ENCODE measurements at regions not wholly inside any gene's neighbourhood (a gene's known extent, or its start where the extent isn't known, plus 50 kb on each side); places are given as distances from the start of the nearest gene placed in this dataset.
A peak's percentile ranks its signal among the peaks of the same experiment; 100 is the strongest.

- H2AFZ ChIP-seq (ENCODE audit: low read length), result peak overlapping the region; percentile 85
- H4K20me1 ChIP-seq (ENCODE audit: insufficient read depth, low read depth, low read length), result no peaks in the 10 kb centered on the region
- peak overlapping the region; percentile 80 for H3K4me2 ChIP-seq (ENCODE audit: low read depth, low read length, poor library complexity, severe bottlenecking)
- no peak for DNase-seq
- H3K4me1 ChIP-seq (ENCODE audit: low read length), result peaks cover 41% of the 10 kb centered on the region
- H3K9me3 ChIP-seq (ENCODE audit: low read length), result no peaks in the 10 kb centered on the region
- peak overlapping the region; percentile 66 for H3K4me3 ChIP-seq (ENCODE audit: low read length)
- no peak overlapping the region for H3K27ac ChIP-seq (ENCODE audit: low read length)
- peaks cover 37% of the 10 kb centered on the region for H3K79me2 ChIP-seq (ENCODE audit: low read length)
- no peaks in the 10 kb centered on the region for H3K9me2 ChIP-seq (replicated peaks; ENCODE audit: insufficient read depth, low read length)
- H3K9ac ChIP-seq (ENCODE audit: low read length), result peak overlapping the region; percentile 72
- H3K27me3 ChIP-seq (ENCODE audit: low read length), result no peaks in the 10 kb centered on the region
- H3K36me3 ChIP-seq (ENCODE audit: insufficient read depth, low read length), result no peaks in the 10 kb centered on the region
These were observed 186.8 kb downstream of the ZEB2 start for GRCh38 chr2:144333143-144333555.

DNA sequence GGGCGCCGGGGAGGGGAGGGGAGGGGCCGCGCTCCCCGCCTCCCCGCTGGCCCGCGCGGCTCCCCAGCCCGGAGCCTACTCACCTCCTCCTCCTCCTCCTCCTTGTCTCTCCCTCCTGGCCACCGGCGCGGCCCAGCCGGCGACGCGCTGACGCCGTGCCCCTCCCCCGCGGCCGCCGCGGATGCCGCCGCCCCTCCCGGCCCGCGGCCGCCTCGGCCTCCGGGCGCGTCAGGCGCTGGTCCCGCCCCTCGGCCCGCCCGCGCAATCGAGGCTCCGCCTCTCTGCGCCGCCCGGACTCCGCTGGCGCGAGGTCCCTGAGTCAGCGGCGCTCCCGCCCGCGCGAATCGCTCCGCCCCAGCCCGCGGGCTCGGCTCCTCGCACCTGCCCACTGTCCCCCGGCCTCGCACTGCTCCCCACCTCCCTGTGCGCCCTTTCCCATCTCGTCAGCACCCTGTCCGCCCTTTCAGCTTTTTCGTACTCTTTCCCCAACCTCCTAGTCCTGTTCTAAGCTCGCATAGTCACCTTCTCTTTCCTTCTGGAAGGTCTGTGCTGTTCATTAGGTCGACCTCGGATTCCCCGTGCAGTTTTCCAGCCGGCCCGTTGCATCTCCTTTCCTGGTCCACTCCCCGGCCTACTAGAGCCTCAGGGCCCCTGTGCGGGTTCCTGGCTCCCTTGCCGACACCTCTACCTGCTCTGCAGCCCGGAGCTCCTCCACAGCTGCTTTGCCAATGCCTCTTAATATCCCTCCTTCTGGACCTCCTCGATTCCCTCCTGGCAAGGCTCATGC, 187.4 kb downstream of the ZEB2 start:
- H3K9me2 ChIP-seq (replicated peaks; ENCODE audit: insufficient read depth, low read length), result no peaks in the 10 kb centered on the region
- peak overlapping the region; percentile 85 for H3K4me3 ChIP-seq (ENCODE audit: low read length)
- H3K4me1 ChIP-seq (ENCODE audit: low read length), result peaks cover 43% of the 10 kb centered on the region
- no peaks in the 10 kb centered on the region for H3K36me3 ChIP-seq (ENCODE audit: insufficient read depth, low read length)
- no peaks in the 10 kb centered on the region for H3K27me3 ChIP-seq (ENCODE audit: low read length)
- peaks cover 43% of the 10 kb centered on the region for H3K79me2 ChIP-seq (ENCODE audit: low read length)
- H3K27ac ChIP-seq (ENCODE audit: low read length), result peak overlapping the region; percentile 91; the same call in 1 of the 2 replicates
- peak; percentile 96 for DNase-seq
- peak overlapping the region; percentile 99 for H3K9ac ChIP-seq (ENCODE audit: low read length)
- H4K20me1 ChIP-seq (ENCODE audit: insufficient read depth, low read depth, low read length), result no peaks in the 10 kb centered on the region
- H3K4me2 ChIP-seq (ENCODE audit: low read depth, low read length, poor library complexity, severe bottlenecking), result peak overlapping the region; percentile 80
- H3K9me3 ChIP-seq (ENCODE audit: low read length), result no peaks in the 10 kb centered on the region
- peak overlapping the region; percentile 85 for H2AFZ ChIP-seq (ENCODE audit: low read length)

- Histone ChIP-seq H3K9me2 (replicated peaks; ENCODE audit: insufficient read depth, low read length) (no peaks in the 10 kb centered on the region), H3K36me3 (ENCODE audit: insufficient read depth, low read length) (no peaks in the 10 kb centered on the region), H3K79me2 (ENCODE audit: low read length) (peaks cover 50% of the 10 kb centered on the region), H3K27me3 (ENCODE audit: low read length) (no peaks in the 10 kb centered on the region), H3K4me1 (ENCODE audit: low read length) (peaks cover 50% of the 10 kb centered on the region), H3K4me2 (ENCODE audit: low read depth, low read length, poor library complexity, severe bottlenecking) (peak overlapping the region; percentile 91), H3K9ac (ENCODE audit: low read length) (peak overlapping the region; percentile 99), H3K27ac (ENCODE audit: low read length) (peak overlapping the region; percentile 91), H4K20me1 (ENCODE audit: insufficient read depth, low read depth, low read length) (no peaks in the 10 kb centered on the region), H3K4me3 (ENCODE audit: low read length) (peak overlapping the region; percentile 85), H2AFZ (ENCODE audit: low read length) (no peak overlapping the region), H3K9me3 (ENCODE audit: low read length) (no peaks in the 10 kb centered on the region)
- no peak for DNase-seq
These were observed 188.1 kb downstream of the ZEB2 start for GRCh38 chr2:144331674-144332355.

DNA sequence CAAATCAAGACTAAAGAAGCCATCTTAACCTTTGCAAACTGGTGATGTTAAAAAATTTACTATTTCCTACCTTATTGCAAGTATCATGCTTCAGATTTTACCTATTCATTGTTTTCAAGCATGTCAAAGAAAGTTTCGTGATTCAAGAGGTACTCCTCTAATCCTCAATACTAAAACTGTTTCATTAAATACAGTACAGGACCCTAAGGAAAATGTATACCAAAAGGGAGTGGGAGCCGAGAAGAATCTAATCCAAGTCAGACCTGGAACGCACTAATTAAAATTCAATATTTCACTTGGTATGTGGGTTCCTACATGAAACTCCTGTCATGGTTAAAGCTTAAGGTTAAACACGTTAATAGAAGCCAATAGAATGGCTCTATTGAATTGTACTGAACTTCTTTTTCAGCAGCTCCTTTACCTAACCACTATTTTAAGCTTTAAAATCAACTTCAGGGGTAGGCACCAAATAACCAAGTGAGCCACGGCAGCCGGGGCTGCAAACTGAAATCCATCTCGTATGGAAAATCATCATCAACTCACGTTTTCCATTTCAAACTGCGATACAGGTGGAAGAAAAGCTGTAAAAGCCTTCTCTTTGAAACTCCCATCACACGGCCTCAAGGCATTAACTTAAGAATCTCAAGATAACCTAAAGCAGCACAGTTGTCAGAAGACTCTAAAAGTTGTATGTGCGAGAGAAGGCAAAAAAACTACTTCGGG, 188.8 kb downstream of the ZEB2 start:
- Histone ChIP-seq H3K9me3 (ENCODE audit: low read length) (no peaks in the 10 kb centered on the region), H3K27ac (ENCODE audit: low read length) (peak overlapping the region; percentile 91), H3K4me2 (ENCODE audit: low read depth, low read length, poor library complexity, severe bottlenecking) (peak overlapping the region; percentile 91), H3K36me3 (ENCODE audit: insufficient read depth, low read length) (no peaks in the 10 kb centered on the region), H3K79me2 (ENCODE audit: low read length) (peaks cover 57% of the 10 kb centered on the region), H3K27me3 (ENCODE audit: low read length) (no peaks in the 10 kb centered on the region), H3K9ac (ENCODE audit: low read length) (peak overlapping the region; percentile 99), H4K20me1 (ENCODE audit: insufficient read depth, low read depth, low read length) (no peaks in the 10 kb centered on the region), H3K9me2 (replicated peaks; ENCODE audit: insufficient read depth, low read length) (no peaks in the 10 kb centered on the region), H3K4me1 (ENCODE audit: low read length) (peaks cover 55% of the 10 kb centered on the region), H2AFZ (ENCODE audit: low read length) (no peak overlapping the region), H3K4me3 (ENCODE audit: low read length) (peak overlapping the region; percentile 85)
- DNase-seq, result peak; percentile 73

GRCh38 chr2:144329472-144329871, 190.4 kb downstream of the ZEB2 start:
- Histone ChIP-seq H3K9me2 (replicated peaks; ENCODE audit: insufficient read depth, low read length) (no peaks in the 10 kb centered on the region), H3K27me3 (ENCODE audit: low read length) (no peaks in the 10 kb centered on the region), H3K27ac (ENCODE audit: low read length) (peak overlapping the region; percentile 38; the same call in 1 of the 2 replicates), H2AFZ (ENCODE audit: low read length) (no peak overlapping the region), H3K79me2 (ENCODE audit: low read length) (peaks cover 74% of the 10 kb centered on the region), H3K4me3 (ENCODE audit: low read length) (peak overlapping the region; percentile 85; the same call in 1 of the 2 replicates), H3K4me1 (ENCODE audit: low read length) (peaks cover 71% of the 10 kb centered on the region), H3K36me3 (ENCODE audit: insufficient read depth, low read length) (no peaks in the 10 kb centered on the region), H3K9me3 (ENCODE audit: low read length) (no peaks in the 10 kb centered on the region), H3K4me2 (ENCODE audit: low read depth, low read length, poor library complexity, severe bottlenecking) (peak overlapping the region; percentile 91), H4K20me1 (ENCODE audit: insufficient read depth, low read depth, low read length) (no peaks in the 10 kb centered on the region), H3K9ac (ENCODE audit: low read length) (peak overlapping the region; percentile 99; the same call in 1 of the 2 replicates)
- no peak for DNase-seq

DNA sequence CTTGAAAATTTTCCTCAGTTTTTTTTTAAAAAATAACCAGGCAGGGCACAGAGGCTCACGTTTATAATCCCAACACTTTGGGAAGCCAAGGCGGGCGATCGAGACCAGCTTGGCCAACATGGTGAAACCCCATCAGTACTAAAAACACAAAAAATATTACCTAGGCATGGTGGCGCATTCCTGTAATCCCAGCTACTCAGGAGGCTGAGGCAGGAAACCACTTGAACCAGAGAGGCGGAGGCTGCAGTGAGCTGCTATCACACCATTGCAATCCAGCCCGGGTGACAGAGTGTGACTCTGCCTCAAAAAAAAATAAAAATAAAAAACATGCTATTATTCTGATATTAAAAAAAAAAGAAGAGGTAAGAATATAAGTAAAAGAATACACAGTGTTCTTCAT, 191.0 kb downstream of the ZEB2 start:
- H3K9me3 ChIP-seq (ENCODE audit: low read length), result no peaks in the 10 kb centered on the region
- no peaks in the 10 kb centered on the region for H3K9me2 ChIP-seq (replicated peaks; ENCODE audit: insufficient read depth, low read length)
- H3K36me3 ChIP-seq (ENCODE audit: insufficient read depth, low read length), result no peaks in the 10 kb centered on the region
- H3K27me3 ChIP-seq (ENCODE audit: low read length), result no peaks in the 10 kb centered on the region
- peaks cover 79% of the 10 kb centered on the region for H3K79me2 ChIP-seq (ENCODE audit: low read length)
- H3K27ac ChIP-seq (ENCODE audit: low read length), result peak overlapping the region; percentile 38; the same call in 1 of the 2 replicates
- peak overlapping the region; percentile 91 for H3K4me2 ChIP-seq (ENCODE audit: low read depth, low read length, poor library complexity, severe bottlenecking)
- H3K4me1 ChIP-seq (ENCODE audit: low read length), result peaks cover 77% of the 10 kb centered on the region
- no peak overlapping the region for H2AFZ ChIP-seq (ENCODE audit: low read length)
- no peak for DNase-seq
- no peak overlapping the region for H3K9ac ChIP-seq (ENCODE audit: low read length)
- H3K4me3 ChIP-seq (ENCODE audit: low read length), result no peak overlapping the region
- H4K20me1 ChIP-seq (ENCODE audit: insufficient read depth, low read depth, low read length), result no peaks in the 10 kb centered on the region

DNA sequence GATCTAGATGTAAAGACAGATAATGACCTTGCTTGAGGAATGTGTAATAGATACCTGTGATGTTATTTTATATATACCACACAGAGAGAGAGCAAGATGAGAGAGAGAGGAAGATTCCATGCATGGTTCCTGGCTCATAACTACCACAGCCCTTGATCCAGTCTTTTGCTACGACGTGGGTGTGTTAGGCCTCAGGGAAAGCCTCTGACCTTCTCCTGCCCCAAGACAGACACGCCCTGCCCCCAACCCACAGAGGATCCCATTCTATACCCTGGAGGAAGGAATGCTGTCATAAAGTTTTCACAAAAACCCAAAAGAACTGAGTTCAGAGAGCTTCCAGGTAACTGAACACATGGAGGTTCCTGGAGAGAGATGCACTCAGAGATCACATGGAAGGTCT, 193.1 kb downstream of the ZEB2 start:
- Histone ChIP-seq H3K4me2 (ENCODE audit: low read depth, low read length, poor library complexity, severe bottlenecking) (no peak overlapping the region), H3K9me2 (replicated peaks; ENCODE audit: insufficient read depth, low read length) (no peaks in the 10 kb centered on the region), H3K27me3 (ENCODE audit: low read length) (no peaks in the 10 kb centered on the region), H3K79me2 (ENCODE audit: low read length) (peaks cover 100% of the 10 kb centered on the region), H2AFZ (ENCODE audit: low read length) (no peak overlapping the region), H3K36me3 (ENCODE audit: insufficient read depth, low read length) (no peaks in the 10 kb centered on the region), H3K4me1 (ENCODE audit: low read length) (peaks cover 86% of the 10 kb centered on the region), H4K20me1 (ENCODE audit: insufficient read depth, low read depth, low read length) (no peaks in the 10 kb centered on the region), H3K4me3 (ENCODE audit: low read length) (no peak overlapping the region), H3K9ac (ENCODE audit: low read length) (no peak overlapping the region), H3K9me3 (ENCODE audit: low read length) (no peaks in the 10 kb centered on the region), H3K27ac (ENCODE audit: low read length) (no peak overlapping the region; the same call in 1 of the 2 replicates)
- no peak for DNase-seq

DNA sequence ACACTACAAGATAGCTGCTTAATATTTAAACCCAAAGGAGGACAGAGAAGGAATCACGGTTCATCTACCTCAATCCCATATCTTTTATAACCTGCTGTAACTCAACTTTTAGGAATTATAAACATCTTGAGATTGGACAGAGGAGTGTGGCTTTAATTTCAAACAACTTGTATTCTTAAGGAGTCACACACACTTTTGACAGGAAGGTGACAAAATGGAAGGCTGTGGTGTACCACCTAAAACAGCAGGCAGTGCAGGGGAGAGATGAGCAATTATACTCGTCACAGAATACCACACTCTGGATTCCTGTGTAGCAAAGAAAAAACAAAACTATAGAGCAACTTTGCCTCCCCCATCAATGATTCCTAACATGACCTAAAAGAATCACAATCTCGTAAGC, 194.8 kb downstream of the ZEB2 start:
- Histone ChIP-seq H3K36me3 (ENCODE audit: insufficient read depth, low read length) (no peaks in the 10 kb centered on the region), H3K9me2 (replicated peaks; ENCODE audit: insufficient read depth, low read length) (no peaks in the 10 kb centered on the region), H3K4me3 (ENCODE audit: low read length) (peak overlapping the region; percentile 56), H3K4me2 (ENCODE audit: low read depth, low read length, poor library complexity, severe bottlenecking) (peak overlapping the region; percentile 74), H4K20me1 (ENCODE audit: insufficient read depth, low read depth, low read length) (no peaks in the 10 kb centered on the region), H3K9me3 (ENCODE audit: low read length) (no peaks in the 10 kb centered on the region), H3K9ac (ENCODE audit: low read length) (peak overlapping the region; percentile 52), H3K4me1 (ENCODE audit: low read length) (peaks cover 92% of the 10 kb centered on the region), H3K27me3 (ENCODE audit: low read length) (no peaks in the 10 kb centered on the region), H3K27ac (ENCODE audit: low read length) (peak overlapping the region; percentile 90), H2AFZ (ENCODE audit: low read length) (no peak overlapping the region), H3K79me2 (ENCODE audit: low read length) (peaks cover 100% of the 10 kb centered on the region)
- peak; percentile 66 for DNase-seq
